RPMI7951 (cell line): ENCODE measurements at regions not wholly inside any gene's neighbourhood (a gene's known extent, or its start where the extent isn't known, plus 50 kb on each side); places are given as distances from the start of the nearest gene placed in this dataset.
"Not testable (repeated sequence)": the region's sequence is repeated elsewhere in the genome, so short reads cannot be mapped to it uniquely, and the experiment has no call there.

Source experiments
- DNase-seq: peaks from one replicate; pipeline ENCODE4 v3.0.0-alpha.2; 2012; ENCODE audit warnings: low read depth

- peak; percentile 23 for DNase-seq
Measured at GRCh38 chr1:121116522-121117297, 67.4 kb downstream of the FAM72B start.

GRCh38 chr1:121117298-121117611 is 66.9 kb downstream of the FAM72B start:
- DNase-seq: not testable (repeated sequence)

GRCh38 chr1:121117622-121118479 is 66.3 kb downstream of the FAM72B start:
- DNase-seq: peak; percentile 15
